ENCODE measurements at regions not wholly inside any gene's neighbourhood (a gene's known extent, or its start where the extent isn't known, plus 50 kb on each side); places are given as distances from the start of the nearest gene placed in this dataset.

- Histone ChIP-seq H3K4me3 (ENCODE audit: low read depth, low read length, poor library complexity, severe bottlenecking) (no peak overlapping the region), H3K27ac (ENCODE audit: low read depth, low read length, poor library complexity, severe bottlenecking) (no peak overlapping the region), H3K9ac (ENCODE audit: low read length) (no peak overlapping the region), H3K79me2 (ENCODE audit: insufficient read depth, low read length) (no peaks in the 10 kb centered on the region), H3K9me2 (ENCODE audit: low read depth, low read length) (no peaks in the 10 kb centered on the region), H3K36me3 (ENCODE audit: insufficient read depth, low read length) (no peaks in the 10 kb centered on the region), H3K27me3 (ENCODE audit: insufficient read depth, low read length) (no peaks in the 10 kb centered on the region), H2AFZ (ENCODE audit: low read length) (no peak overlapping the region), H4K20me1 (ENCODE audit: insufficient read depth, low read length) (no peaks in the 10 kb centered on the region), H3K4me2 (ENCODE audit: low read length) (no peak overlapping the region), H3K4me1 (ENCODE audit: insufficient read depth, low read length, severe bottlenecking) (peaks cover 5% of the 10 kb centered on the region), H3F3A (ENCODE audit: insufficient read depth, low read length) (no peaks in the 10 kb centered on the region), H3K9me3 (ENCODE audit: low read length) (no peaks in the 10 kb centered on the region)
- TF ChIP-seq EZH2 (IDR thresholded peaks at IDR 0.05; ENCODE audit: borderline replicate concordance, low read length) (no peak), CTCF (IDR thresholded peaks at IDR 0.05; ENCODE audit: low read length) (peak; percentile 81)
These were observed 91.0 kb upstream of the KCNA3 start for GRCh38 chr1:110765640-110766335.

GRCh38 chr1:110763149-110763548, 88.4 kb upstream of the KCNA3 start:
- no peak overlapping the region for H3K4me2 ChIP-seq (ENCODE audit: low read length)
- H3F3A ChIP-seq (ENCODE audit: insufficient read depth, low read length), result no peaks in the 10 kb centered on the region
- no peaks in the 10 kb centered on the region for H4K20me1 ChIP-seq (ENCODE audit: insufficient read depth, low read length)
- H3K36me3 ChIP-seq (ENCODE audit: insufficient read depth, low read length), result no peaks in the 10 kb centered on the region
- no peaks in the 10 kb centered on the region for H3K9me3 ChIP-seq (ENCODE audit: low read length)
- H3K79me2 ChIP-seq (ENCODE audit: insufficient read depth, low read length), result no peaks in the 10 kb centered on the region
- TF ChIP-seq EZH2 (IDR thresholded peaks at IDR 0.05; ENCODE audit: borderline replicate concordance, low read length) (no peak), CTCF (IDR thresholded peaks at IDR 0.05; ENCODE audit: low read length) (no peak)
- H3K9me2 ChIP-seq (ENCODE audit: low read depth, low read length), result no peaks in the 10 kb centered on the region
- no peak overlapping the region for H3K4me3 ChIP-seq (ENCODE audit: low read depth, low read length, poor library complexity, severe bottlenecking)
- H3K27ac ChIP-seq (ENCODE audit: low read depth, low read length, poor library complexity, severe bottlenecking), result no peak overlapping the region
- no peak overlapping the region for H2AFZ ChIP-seq (ENCODE audit: low read length)
- H3K4me1 ChIP-seq (ENCODE audit: insufficient read depth, low read length, severe bottlenecking), result peaks cover 5% of the 10 kb centered on the region
- no peaks in the 10 kb centered on the region for H3K27me3 ChIP-seq (ENCODE audit: insufficient read depth, low read length)
- H3K9ac ChIP-seq (ENCODE audit: low read length), result no peak overlapping the region

- no peak overlapping the region for H3K4me3 ChIP-seq (ENCODE audit: low read depth, low read length, poor library complexity, severe bottlenecking)
- H4K20me1 ChIP-seq (ENCODE audit: insufficient read depth, low read length), result no peaks in the 10 kb centered on the region
- H3K27ac ChIP-seq (ENCODE audit: low read depth, low read length, poor library complexity, severe bottlenecking), result no peak overlapping the region
- no peaks in the 10 kb centered on the region for H3K79me2 ChIP-seq (ENCODE audit: insufficient read depth, low read length)
- no peak for TF ChIP-seq EZH2 (IDR thresholded peaks at IDR 0.05; ENCODE audit: borderline replicate concordance, low read length)
- TF ChIP-seq CTCF (IDR thresholded peaks at IDR 0.05; ENCODE audit: low read length), result no peak
- no peaks in the 10 kb centered on the region for H3F3A ChIP-seq (ENCODE audit: insufficient read depth, low read length)
- no peaks in the 10 kb centered on the region for H3K36me3 ChIP-seq (ENCODE audit: insufficient read depth, low read length)
- H3K9me2 ChIP-seq (ENCODE audit: low read depth, low read length), result no peaks in the 10 kb centered on the region
- H3K4me1 ChIP-seq (ENCODE audit: insufficient read depth, low read length, severe bottlenecking), result no peaks in the 10 kb centered on the region
- no peak overlapping the region for H3K4me2 ChIP-seq (ENCODE audit: low read length)
- H3K27me3 ChIP-seq (ENCODE audit: insufficient read depth, low read length), result peaks cover 5% of the 10 kb centered on the region; the same call in 1 of the 2 replicates
- H2AFZ ChIP-seq (ENCODE audit: low read length), result no peak overlapping the region
- no peaks in the 10 kb centered on the region for H3K9me3 ChIP-seq (ENCODE audit: low read length)
- no peak overlapping the region for H3K9ac ChIP-seq (ENCODE audit: low read length)
These were observed 85.6 kb upstream of the KCNA3 start for GRCh38 chr1:110760321-110760720.
